ENCODE measurements at regions not wholly inside any gene's neighbourhood (a gene's known extent, or its start where the extent isn't known, plus 50 kb on each side); places are given as distances from the start of the nearest gene placed in this dataset.

- H3K4me1 ChIP-seq (ENCODE audit: control insufficient read depth, insufficient read depth, low read length) = no peaks in the 10 kb centered on the region
- CTCF ChIA-PET = interaction anchor here (0.7 to 1.3 kb wide), 2 partner anchors 8 to 227 kb away, joined by 3 read pairs; no protein-coding TSS in a partner anchor
- no peak overlapping the region for H3K4me3 ChIP-seq (ENCODE audit: low read depth, low read length)
- no peaks in the 10 kb centered on the region for H3K36me3 ChIP-seq (ENCODE audit: control insufficient read depth in 2 of 2, insufficient read depth in 1 of 2, low read length in 2 of 2)
- POLR2A ChIA-PET = no interaction called here
- no peaks in the 10 kb centered on the region for H3K9me3 ChIP-seq (ENCODE audit: control insufficient read depth, insufficient read depth, low read depth, low read length)
- TF ChIP-seq ZNF621 (tag by site-specific recombination; IDR thresholded peaks at IDR 0.05) (no peak), ZNF341 (tag by site-specific recombination; IDR thresholded peaks at IDR 0.05; ENCODE audit: low read depth) (no peak), AEBP2 (tag by site-specific recombination; IDR thresholded peaks at IDR 0.05; ENCODE audit: borderline replicate concordance) (no peak), ZNF629 (tag by site-specific recombination; IDR thresholded peaks at IDR 0.05) (no peak), ZNF488 (tag by site-specific recombination; IDR thresholded peaks at IDR 0.05) (no peak), ZFHX2 (tag by site-specific recombination; conservative IDR thresholded peaks at IDR 0.05) (no peak), ZNF362 (tag by site-specific recombination; IDR thresholded peaks at IDR 0.05) (no peak), ZBTB7A (tag by site-specific recombination; IDR thresholded peaks at IDR 0.05; ENCODE audit: low read depth) (no peak), INSM2 (tag by site-specific recombination; IDR thresholded peaks at IDR 0.05) (no peak), ZNF521 (tag by site-specific recombination; IDR thresholded peaks at IDR 0.05) (no peak)
- H3K27ac ChIP-seq (ENCODE audit: extremely low read depth, low read depth, low read length) = no peak overlapping the region
These were observed 221.5 kb upstream of the MPDZ start for GRCh38 chr9:13501018-13501417.

- no peaks in the 10 kb centered on the region for H3K9me3 ChIP-seq (ENCODE audit: control insufficient read depth, insufficient read depth, low read depth, low read length)
- no peak overlapping the region for H3K27ac ChIP-seq (ENCODE audit: extremely low read depth, low read depth, low read length)
- ChIA-PET CTCF (interaction anchor here (1.3 kb wide), 1 partner anchor 9 kb away, joined by 3 read pairs; no protein-coding TSS in a partner anchor), POLR2A (no interaction called here)
- no peaks in the 10 kb centered on the region for H3K4me1 ChIP-seq (ENCODE audit: control insufficient read depth, insufficient read depth, low read length)
- no peak for TF ChIP-seq ZNF670 (tag by site-specific recombination; IDR thresholded peaks at IDR 0.05; ENCODE audit: low read depth)
- no peak for TF ChIP-seq ZNF394 (tag by site-specific recombination; IDR thresholded peaks at IDR 0.05; ENCODE audit: borderline replicate concordance)
- TF ChIP-seq PRDM1 (tag by site-specific recombination; IDR thresholded peaks at IDR 0.05) = no peak
- no peak for TF ChIP-seq ZBTB11 (tag by site-specific recombination; conservative IDR thresholded peaks at IDR 0.05; ENCODE audit: low read depth)
- no peaks in the 10 kb centered on the region for H3K36me3 ChIP-seq (ENCODE audit: control insufficient read depth in 2 of 2, insufficient read depth in 1 of 2, low read length in 2 of 2)
- H3K4me3 ChIP-seq (ENCODE audit: low read depth, low read length) = no peak overlapping the region
These were observed 220.5 kb upstream of the MPDZ start for GRCh38 chr9:13500034-13500433.

Measured in HEK293 (cell line).